NCI-H1092 (cell line): ENCODE measurements at regions not wholly inside any gene's neighbourhood (a gene's known extent, or its start where the extent isn't known, plus 50 kb on each side); places are given as distances from the start of the nearest gene placed in this dataset.
"Not testable (repeated sequence)": the region's sequence is repeated elsewhere in the genome, so short reads cannot be mapped to it uniquely, and the experiment has no call there.

ENCODE experiments used
- DNase-seq: peaks from one replicate; lab custom pipeline; 2025; lab: John Stamatoyannopoulos, UW

DNA sequence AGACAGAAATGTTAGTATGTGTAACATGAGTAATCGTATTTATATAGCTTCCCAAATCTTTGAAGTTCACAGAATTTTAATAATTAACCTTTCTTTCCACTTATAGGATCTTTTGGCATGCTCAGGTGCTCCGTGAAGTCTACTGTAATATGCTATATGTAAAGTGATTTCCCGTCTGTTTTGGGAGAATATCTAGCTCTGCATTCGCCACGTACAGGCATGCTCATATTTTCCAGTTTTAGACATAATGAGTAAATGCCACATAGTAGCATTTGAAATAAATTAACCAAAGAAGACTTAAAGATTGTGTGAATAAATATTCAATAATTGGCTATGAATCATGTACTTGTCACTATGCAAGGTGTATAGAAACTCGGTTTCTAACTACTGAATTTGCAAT, 189.0 kb upstream of the CSNK1A1L start:
- DNase-seq, result no peak

DNA sequence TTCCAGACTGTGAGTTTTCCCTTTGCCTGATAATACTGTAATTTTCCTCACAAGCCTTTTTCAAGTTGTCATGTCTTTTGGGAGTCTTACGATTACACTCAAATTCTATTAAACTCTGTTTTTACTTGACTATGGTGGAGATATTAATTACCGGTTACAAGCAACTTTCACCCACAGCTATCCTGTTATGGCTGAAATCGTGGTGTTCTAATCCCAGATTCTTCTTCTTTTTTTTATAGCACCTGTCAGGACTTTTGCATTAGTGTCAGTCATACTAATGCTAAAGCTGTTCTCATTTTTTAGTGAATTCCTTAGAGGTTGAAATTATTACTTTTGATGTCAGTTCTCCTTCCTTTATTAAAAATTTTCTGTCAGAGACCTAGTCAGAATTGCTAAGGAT, 187.8 kb upstream of the CSNK1A1L start:
- no peak for DNase-seq

DNA sequence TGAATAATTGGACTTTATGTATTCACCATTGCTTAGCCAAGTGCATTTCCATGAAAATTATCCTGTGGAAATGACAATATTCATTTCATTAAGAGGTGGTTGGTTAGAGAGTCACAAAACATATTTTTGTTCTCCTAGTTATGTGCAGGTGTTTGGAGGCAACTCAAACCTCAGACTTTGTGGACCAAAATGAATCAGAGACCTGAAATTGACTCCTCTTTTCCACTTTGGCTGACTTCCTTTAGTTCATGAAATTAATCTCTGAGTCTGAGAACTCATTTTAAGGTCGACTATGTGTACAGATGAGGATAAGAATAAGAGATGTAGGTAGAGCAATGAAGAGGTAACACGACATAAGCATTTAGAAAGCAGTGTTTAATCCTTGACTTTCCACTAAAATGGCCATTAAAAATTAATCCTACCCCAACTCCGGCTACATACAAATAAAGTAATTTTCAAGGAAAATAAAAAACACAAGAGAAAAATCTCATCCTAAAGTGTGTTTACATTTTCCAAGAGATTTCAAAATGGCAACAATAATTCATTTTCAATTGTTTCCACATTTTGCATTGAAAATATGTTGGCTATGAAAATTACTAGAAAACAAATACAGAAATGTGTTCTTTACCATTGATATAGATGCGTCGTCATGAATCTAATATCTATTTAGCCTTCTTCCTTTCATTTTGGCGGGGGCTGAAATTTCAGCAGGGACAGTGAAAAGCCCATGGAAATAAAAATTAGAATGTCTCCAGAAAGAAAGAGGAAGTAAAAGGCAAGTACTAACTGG, 185.4 kb upstream of the CSNK1A1L start:
- DNase-seq, result no peak

DNA sequence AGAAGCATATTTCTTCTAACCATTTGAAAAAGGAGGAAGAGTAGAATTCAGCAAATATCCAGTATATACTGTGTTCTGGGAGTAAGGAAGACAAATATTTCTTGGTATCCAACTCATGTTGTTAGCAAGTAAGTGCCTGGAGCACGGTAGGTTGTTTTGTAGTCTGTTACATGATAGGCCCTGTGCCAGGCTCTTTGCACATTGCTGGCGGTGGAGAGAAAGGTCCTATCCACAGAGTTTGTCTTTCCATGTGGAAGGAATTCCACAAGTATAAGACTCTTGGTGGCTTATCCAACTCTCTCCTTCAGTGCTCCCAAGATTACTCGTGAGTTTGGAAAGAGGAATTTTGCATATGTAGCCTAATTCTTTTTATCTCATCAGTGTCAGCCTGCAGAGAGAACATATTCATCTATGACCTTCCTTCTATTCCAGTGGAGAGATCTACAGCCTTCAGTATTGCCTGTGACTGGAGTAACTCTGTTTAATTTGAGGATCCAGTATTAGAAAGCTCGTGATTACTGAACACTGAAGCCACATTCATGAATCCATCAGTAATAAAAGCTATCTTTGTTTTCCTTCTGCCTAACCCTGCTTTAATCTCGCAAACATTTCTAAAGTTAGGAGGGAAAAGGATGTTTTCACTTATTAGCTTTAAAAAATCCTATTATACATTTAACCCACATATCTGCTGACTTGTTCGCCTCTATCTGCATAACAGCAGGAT, 183.9 kb upstream of the CSNK1A1L start:
- DNase-seq, result no peak

DNA sequence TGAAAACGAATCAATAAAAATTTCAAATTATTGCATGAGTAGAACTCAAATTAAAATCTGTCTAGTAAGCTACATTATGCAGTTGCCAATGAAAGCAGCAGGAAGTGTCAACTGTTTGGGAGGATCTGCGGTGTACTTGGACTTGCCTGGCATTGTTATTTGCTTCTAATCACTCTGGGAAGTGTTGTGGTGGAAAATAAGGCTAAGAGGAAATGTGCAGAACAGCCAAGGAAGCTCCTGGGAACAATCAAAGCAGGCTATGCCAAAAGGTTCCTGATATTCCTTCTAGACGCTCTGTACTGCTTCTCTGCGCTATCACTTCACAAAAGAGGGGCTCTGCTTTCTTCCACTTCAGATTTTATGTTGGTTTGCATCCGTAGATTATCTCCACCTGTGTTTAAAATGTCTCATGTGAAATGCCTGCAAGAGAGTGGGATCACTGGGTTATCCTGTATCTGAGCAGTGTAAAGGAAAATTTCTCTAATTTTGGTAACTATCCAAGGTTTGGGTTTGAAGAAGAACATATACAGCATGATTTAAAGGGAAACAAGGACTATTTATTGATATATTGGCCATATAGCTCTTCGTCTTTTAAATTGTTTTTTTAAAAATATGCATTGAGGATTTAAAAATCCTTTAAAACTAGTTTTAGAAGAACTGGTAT, 182.7 kb upstream of the CSNK1A1L start:
- DNase-seq, result no peak

DNA sequence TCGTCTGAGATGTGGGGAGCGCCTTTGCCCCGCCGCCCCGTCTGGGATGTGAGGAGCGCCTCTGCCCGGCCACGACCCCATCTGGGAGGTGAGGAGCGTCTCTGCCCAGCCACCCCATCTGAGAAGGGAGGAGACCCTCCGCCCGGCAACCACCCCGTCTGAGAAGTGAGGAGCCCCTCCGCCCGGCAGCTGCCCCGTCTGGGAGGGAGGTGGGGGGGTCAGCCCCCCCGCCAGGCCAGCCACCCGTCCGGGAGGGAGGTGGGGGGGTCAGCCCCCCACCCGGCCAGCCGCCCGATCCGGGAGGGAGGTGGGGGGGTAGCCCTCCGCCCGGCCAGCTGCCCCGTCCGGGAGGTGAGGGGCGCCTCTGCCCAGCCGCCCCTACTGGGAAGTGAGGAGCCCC, 174.8 kb upstream of the CSNK1A1L start:
- DNase-seq, result not testable (repeated sequence)

DNA sequence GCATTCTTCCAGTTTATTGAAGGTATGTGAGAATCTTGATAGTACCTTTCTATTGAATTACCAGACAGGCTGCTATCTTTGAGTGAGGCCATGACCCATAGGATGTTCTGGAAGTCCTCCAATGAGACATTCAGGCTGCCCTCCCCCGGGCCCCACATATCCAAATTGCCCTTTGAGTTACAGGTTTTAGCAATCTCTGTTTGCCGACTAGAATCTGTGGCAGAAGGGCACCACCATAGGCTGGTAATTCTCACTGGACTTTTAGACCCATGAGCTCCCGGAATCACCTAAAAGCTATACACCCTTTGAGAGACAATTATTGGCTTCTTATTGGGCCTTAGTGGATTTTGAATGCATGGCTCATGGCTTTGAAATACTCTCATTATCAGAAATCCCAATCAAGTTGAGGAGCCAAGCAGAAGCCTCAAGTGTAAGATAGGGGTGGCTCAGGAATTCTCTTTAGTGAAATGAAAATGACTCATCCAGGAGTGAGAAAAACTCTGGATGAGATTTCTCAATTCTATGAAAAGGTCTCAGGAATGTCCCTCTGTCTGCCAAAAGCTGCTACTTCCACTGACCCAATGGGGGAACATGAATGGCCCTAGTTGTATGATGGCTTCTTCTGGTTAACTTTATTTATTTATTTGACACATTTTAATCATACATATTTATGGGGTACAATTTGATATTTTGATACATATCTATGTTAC, 172.1 kb upstream of the CSNK1A1L start:
- no peak for DNase-seq

DNA sequence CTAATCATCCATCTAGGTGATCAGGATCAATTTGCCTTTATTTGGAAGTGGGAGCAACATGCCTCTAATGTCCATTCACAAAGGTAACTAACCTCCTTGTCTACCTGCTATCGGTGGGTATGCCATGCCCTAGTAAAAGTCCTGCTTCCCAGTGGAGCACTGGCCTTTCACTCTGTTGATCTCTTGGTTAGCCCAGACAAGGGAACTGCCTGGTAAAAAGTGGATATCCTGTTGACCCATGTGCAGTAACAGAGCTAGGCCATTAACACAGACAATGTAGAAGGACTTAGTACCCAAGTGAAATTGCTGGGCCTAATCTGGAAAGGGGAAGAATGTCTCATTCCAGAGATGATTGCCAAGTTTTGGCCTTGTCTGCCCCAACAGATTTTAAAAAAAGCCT, 171.5 kb upstream of the CSNK1A1L start:
- no peak for DNase-seq

DNA sequence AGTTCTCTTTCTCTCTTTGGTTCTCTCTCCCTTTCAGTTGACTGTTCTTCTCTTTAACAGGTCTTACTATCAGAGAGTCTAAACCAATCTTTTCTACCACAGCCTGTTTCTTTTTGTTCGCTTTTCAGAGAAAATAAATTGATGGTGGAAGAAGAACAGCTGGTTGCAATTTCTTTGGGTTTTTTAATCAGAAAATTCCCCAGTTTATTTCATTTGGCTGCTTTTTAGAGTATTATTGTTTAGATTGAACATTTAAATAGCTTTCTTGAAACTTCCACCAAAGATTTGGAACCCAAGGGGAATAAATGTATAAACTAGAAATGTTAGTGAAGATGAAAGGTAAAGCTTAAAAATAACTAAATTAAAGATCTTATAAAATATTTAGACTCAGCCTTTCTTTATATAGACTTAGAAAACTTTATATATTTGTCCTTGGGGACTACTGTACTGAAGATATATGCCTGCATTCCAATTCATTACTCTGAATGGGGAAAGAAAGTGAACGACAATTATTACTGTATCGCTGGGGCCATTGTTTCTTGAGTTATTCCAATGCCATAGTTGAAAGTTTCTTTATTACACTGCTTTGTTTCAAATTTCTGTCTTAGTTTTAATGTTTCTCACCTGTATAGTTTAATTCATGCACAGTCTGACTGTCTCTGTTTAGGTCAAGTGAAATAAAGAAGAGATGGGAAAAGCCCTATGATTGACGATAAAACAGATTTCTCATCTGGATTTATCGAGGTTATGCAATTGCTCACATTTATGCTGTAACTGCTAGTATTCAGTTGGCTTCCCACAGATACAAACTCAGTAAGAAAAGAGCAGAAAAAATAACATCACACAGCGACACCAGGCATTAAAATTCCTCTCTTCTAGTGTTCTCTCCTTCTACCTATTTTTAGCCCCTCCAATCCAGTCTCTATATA, 169.4 kb upstream of the CSNK1A1L start:
- DNase-seq, result no peak

DNA sequence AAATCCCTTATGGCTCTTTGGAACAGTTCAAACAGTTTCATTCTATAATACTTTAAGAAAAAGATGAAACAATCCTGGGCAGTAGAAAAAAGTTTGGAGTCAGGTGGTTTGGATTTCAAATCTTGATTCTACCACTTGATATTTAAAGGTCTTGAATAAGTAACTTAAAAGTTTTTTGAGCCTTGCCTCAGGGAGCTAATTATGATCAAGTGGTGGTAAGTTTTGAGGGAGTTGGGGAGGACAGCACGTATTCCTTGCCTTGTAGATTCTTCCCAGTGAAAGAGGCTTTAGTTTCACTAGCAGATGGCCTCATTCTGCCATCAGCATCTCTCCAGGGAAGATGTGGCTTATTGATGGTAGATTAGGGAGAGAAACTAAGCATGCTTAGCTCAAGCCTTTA, 168.4 kb upstream of the CSNK1A1L start:
- DNase-seq, result no peak

DNA sequence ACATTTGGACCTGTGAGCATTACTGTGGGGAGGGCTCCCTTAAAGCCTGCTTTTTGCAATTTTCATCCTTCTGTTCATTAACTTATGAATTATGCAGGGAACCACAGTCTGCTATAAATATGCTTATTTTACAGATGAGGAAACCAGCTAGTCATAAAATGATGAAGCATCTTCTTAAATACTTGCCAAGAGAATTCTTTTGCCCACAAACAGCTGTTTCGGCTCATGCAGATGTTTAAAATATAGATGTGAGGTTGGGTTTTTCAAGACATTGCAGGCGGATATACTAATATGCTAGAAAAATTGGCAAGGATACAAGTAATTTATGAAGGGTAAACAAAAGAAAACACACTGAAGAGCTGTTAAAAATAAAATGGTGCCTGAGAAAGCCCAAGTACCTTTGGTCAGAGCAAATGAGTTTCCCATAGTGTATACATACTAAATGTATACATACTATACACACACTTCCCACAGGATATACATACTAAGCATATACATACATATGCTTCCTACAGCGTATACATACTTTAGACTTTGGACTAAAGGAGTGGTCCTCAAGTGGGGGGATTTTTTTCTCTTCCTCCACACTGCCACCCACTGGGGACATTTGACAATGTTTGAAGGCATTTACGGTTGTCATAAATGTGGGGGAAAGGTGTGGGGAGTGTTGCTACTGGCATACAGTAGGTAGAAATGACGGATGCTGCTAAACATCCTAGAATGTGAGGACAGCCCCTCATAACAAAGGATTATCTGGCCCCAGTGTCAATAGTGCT, 164.9 kb upstream of the CSNK1A1L start:
- no peak for DNase-seq

DNA sequence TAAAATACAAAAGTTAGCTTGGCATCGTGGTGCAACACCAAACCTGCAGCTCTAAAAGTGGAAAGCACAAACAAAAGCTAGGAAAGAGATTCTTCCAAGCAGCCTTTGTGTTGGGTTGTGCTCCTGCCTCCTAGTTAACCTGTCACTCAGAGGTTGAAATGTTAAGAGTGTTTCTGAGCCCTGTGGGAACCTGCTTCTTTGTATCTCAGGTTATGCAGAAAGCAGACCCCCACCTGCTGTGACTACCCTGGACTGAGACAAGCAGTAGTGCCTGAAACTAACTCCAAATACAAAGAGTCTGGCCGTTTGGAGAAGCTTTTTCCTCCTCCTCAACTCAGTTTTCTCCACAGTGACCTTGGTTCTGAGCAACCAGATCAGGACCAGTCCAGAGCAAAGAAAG, 158.4 kb upstream of the CSNK1A1L start:
- no peak for DNase-seq

DNA sequence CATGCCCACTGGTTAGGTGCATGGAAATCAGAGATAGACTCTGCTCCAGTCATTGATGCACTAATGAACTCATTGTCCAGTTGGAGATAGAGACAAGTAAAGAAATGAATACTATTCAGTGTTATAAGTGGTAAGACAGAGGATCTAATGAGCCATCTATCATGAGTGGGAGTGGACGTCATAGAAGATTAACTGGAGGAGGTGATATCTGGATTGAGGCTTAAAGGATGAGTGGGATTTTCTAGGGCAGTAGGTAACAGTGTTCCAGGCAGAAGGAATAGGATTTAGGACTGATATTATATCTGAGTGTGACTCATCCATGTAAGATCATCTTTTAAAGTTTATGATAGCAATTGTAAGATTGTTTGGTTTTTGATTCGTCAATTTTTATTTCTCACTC, 152.2 kb upstream of the CSNK1A1L start:
- no peak for DNase-seq

DNA sequence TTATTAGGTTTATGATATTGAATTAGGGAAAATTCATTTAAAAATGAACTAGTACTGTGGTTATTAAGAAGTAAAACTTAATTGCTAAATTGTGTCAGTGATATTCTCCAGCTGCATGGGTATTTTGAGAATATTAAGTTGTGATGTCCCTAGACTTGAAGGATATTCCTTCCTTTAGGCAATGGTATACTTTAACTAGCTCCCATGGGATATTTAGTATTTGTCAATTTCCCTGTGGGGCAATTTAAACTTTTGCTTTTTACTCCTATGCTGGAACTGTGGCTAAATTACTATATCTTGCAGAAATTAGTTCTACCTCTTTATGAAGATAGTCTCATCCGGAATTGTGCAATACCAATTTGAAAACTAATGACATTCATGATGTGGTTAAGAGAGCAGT, 151.6 kb upstream of the CSNK1A1L start:
- DNase-seq, result no peak

DNA sequence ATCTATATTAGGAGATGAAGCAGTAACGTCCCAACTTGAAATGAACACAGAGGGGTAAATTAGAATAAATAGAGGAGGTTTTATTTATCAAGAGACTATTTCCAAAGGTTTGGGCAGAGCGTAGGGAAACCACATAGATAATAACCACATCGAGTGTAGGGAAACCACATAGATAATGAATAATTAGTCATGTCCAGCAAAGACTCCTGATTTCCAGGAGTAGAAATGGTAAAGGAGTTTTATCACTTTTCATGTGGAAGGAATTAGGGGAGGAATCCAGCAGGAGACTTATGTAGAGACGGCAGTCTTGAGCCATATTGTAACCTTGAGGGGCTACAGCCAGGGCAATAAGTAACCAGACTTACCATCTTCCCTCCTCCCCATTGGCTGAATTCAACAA, 136.3 kb upstream of the CSNK1A1L start:
- no peak for DNase-seq

DNA sequence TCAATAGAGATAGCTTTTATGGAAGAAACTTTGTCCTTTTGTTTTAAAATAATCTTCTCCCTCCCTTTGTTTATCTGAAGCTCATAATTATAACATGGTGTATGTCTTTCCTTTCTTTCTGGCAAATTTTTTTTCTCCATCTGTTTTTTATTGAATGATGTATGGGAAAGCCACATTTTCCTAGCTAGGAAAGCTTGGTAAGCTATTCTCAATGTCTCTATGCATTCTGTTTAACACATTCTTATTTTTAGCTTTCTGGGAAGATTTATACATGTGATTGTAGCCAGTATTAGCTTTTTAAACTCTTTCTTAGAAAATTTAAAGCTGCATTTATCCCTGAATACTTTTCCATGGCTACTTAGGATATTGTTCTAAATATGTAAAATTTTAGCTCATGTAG, 124.9 kb upstream of the CSNK1A1L start:
- no peak for DNase-seq

DNA sequence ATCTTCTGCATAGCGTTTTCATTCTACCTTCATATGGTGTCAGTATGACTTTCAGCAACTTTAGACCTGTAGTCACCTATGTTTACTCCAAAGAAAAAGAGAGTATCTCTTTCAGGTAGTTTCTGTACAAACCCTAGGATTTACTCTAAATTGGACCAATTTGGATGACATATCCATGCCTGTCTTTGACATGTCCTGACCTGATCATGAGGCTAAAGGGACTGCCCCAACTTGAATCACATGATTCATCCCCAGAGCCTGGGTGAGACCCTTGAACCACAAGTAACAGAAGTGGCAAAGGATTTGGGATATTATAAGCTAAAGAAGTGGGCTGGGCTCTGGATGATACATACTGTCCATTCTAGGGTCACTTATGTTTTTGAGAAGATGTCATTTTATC, 124.5 kb upstream of the CSNK1A1L start:
- no peak for DNase-seq

DNA sequence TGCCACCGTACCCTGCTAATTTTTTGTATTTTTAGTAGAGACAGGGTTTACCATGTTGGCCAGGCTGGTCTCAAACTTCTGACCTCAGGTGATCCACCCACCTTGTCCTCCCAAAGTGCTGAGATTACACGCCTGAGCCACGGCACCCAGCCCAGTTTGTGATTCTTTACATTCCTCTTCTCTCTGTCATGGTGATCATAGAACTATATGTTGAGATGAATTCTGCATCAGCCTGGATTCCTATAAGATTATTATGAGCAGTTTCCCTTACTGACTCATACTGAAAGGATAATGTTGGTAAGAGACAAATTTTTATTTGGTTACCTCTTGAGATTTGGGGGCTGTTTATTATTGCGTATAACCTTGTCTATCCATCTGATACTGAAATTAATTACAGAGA, 121.5 kb upstream of the CSNK1A1L start:
- DNase-seq, result no peak

DNA sequence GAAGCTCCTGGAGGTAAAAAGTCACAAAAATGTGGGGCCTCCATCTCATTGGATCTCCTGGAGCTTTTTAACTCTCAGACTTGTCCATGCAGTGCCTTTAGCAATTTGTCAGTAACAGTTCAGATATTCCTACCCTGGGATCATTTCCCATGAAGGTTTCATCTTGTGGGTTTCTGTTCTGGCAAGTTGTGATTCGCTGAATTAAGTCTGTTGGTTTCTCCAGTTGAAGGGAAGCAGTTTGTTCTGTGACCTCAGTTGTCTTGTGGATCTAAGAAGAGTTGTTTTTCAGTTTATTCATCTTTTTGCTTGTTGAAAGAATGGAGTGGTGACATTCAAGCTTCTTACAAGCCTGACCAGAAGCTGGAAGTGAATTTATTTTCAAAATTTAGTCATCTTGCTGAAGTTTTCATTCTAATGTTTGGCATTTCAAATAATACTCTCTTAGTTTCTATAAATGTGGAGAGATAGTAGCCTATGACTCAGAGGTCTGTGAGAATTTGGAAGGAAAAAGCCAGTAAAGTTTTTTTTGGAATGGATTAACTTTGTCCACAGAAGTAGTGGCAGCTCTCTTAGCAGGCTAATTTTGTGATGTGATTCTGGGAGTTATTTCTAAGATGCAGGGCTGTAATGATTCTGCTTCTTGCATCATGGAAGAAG, 120.1 kb upstream of the CSNK1A1L start:
- DNase-seq, result no peak

DNA sequence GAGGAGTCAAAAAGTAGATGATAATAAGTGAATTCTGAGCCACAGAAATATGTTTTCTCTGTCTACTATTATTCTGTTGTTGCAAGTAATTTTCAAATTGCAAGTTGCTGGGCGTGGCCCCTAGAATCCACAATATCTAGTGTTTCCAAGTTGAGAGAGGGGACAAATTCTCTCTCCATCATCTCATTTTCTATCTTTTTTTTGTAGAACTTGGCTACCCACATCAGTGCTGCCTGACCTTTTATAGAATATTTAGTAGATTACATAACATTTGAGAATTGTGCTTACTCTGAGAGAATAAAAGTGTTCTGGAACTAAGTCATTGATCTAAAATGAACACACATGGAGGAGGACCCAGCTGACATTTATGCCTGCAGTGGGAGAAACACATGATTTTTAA, 110.9 kb upstream of the CSNK1A1L start:
- DNase-seq, result no peak
